CD4-positive, alpha-beta T cell treated with Interleukin-4 for 1 hour (primary cell): ENCODE measurements at regions not wholly inside any gene's neighbourhood (a gene's known extent, or its start where the extent isn't known, plus 50 kb on each side); places are given as distances from the start of the nearest gene placed in this dataset.
"Not testable (repeated sequence)": the region's sequence is repeated elsewhere in the genome, so short reads cannot be mapped to it uniquely, and the experiment has no call there.

Experiments
- DNase-seq, 2 donors: peaks; one replicate each; pipeline ENCODE4 v3.0.0-alpha.2; 2020 to 2022

DNA sequence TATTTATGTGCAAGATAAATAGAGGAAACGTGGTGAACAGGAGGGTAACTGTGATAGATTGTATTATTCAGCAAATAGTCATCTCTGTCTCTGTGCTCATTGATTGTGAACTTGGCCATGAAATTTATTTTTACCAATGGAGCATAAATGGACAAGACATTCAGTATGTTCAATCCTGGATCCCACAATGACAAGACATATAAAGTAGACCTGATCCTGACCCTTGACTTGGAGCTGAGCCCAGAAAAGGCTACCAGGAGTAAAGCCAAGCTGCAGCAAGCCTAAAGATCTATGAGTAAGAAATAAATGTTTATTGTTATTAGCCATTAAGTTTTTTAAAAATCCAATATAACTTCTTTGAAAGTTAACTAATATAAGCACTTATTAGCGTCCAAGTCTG is 531.2 kb downstream of the PIK3C3 start:
- DNase-seq = no peak

DNA sequence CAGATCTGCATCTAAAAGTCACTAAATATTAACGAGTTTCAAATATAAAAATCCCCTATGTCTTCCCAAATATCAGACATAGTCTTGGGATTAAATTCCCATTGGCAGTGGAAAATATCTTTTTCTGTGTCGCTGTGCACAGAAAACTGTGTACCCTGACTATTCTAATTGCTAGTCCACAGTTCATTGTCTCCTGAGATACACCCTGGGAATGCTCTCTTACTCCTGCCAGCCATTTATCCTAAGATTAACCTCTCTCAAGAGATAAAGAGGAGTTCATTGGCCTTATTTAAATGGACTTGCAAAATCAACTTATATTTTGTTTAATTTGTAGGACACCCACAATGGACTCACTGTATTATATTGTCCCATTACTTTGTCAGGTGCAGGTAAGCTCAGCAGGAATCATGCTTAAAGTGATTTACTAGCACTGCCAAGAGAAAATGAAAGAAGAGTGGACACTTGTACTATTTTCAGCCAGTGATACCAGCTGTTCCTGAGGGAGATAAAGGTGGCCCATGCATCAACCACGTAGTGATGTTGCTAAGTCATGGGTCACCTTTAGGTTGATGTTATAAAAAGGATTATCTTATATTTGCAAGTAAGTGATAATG is 553.8 kb downstream of the PIK3C3 start:
- DNase-seq = no peak

DNA sequence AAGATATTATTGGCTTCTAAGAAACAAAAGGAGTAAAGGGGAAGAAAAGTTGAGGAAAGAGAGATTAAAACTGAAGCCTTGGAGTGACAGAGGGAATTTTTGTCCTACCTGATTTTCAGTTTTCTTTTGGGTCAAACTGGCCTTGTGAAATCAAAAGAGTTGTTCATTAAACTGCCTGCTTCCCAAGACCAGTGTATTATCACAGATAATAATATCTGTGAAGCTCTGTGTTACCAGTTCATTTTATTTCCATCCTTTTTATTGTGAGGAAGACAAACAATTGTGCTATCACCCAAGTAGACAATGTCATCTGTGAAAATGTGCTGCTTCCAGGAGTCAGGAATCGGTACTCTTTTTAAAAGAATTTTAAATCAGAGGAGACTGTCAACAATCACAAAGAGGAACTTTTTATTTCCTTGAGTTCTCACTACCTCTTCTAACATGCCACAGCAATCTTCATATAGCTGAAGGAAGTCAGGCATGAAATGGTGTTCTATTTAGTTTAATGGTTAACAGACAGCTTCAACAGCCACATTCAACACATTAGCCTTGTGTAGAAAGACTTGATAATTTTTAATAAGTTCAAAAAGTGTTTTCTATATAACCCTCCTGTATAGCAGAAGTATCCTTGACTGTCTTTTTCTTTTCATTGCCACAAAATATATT is 554.8 kb downstream of the PIK3C3 start:
- DNase-seq = no peak

DNA sequence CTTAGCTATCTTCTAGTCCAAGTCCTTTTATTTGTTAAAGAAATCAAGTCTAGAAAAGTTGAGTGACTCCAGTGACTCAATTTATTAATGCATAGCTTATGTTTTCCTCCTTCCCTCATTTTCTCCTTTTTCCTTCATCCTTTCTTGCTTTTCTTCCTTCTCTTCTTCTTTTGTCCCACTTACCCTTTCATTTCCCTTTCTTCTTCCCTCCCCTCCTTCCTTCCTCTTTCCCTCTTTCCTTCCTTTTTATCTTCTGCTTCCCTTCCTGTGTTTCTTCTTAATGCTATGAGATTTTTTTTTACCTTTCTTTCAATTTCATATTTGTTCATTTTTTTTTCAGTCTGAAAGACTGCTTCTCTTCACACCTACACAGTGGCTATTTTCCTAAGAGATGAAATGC is 555.5 kb downstream of the PIK3C3 start:
- no peak for DNase-seq

DNA sequence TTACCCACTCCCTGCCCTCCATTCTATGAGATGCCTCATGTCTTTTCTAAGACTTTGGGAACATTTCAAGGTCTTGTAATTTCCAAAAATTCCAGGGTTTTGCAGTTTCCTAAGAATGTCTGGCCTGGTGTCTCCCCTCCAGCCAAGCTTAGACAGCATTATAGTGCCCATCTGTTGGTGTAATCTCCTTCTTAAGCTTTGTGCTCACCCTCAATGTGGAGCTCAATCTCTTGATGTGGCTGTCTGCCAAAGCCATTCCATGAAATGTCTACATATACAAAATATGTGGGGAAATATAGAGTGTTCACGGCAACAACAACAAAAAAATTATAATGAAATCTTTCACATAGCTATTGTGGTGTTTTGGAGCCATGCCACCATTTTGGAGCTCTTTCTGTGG is 558.4 kb downstream of the PIK3C3 start:
- DNase-seq = no peak

DNA sequence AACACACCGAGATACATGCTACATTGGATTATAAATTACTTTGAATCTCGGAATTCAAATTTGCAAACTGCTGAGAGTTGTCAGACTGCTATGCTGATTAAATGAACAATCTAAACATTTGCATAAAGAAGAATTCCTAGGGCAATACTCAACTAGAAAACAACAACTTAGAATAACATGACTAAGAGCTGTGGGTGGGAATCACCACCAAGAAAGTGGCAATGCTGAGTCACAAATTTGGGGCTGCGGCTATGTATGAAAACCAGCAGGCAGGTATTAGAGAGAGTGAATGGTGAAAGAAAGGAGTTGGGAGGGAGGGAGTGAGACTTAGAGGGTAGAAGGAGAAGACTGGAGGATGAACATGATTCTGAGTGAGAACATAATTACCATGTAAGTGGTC is 559.5 kb downstream of the PIK3C3 start:
- DNase-seq = no peak

DNA sequence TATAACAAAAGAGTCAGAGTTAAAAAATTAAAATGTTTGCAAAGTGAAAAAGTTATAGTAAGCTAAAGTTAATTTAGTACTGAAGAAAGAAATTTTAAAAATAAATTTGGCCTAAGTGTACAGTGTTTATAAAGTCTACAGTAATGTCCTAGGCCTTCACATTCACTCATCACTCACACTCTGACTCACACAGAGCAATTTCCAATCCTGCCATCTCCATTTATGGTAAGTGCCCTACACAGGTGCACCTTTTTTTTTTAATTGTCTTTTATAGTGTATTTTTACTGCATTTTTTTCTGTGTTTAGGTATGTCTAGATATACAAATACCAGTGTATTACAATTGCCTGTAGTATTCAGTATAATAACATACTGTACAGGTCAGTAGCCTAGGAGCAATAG is 562.9 kb downstream of the PIK3C3 start:
- no peak for DNase-seq

DNA sequence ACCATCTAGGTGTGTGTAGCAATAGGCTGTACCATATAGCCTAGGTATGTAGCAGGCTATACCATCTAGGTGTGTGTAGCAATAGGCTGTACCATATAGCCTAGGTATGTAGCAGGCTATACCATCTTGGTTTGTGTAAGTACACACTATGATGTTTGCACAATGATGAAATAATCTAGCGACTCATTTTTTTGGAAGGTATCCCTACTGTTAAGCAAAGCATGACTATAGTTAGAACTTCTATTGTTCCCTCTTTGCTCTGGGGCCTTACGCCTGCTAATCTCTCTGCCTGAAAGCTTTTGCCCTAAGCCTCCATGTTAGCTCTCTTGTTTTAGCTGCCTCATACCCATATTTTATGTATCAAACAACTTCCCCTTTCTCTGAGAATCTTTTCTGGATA is 563.3 kb downstream of the PIK3C3 start:
- not testable (repeated sequence) for DNase-seq

DNA sequence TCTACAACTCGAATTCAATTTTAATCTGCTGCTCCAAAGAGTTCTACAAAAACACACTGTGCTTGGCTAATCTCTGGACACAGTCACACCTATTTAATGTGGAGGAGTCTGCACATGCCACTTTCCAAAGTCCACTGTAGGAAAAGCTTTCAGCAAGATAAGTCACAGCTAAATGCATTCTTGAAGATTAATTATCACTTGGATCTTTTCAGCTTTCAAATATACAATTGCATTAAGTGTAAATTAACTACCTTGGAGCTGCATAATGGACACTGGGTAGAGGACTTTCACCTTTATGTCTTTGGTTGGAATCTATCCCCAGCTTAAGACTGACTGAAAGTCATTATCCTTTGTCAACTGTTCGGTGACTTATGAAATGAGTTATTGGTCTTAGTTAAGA is 565.1 kb downstream of the PIK3C3 start:
- DNase-seq = no peak

DNA sequence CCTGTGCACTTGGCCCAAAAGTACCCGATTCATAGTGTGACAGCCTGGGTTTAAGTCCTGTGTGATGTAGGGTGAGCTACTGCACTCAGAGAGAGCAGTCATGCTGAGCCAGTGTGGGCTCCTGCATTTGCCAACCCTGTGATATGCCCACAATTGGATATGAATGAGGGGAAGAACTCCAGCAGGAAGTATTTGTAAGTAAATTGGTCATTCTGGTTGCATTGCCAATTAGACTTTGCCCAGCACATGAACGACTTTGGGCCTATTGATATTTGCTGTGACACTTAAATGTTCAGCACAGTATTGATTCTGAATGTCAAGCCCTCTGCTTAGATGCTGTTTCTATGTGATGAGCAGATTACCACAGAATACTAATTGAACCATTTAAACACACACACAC is 570.9 kb downstream of the PIK3C3 start:
- DNase-seq = no peak

DNA sequence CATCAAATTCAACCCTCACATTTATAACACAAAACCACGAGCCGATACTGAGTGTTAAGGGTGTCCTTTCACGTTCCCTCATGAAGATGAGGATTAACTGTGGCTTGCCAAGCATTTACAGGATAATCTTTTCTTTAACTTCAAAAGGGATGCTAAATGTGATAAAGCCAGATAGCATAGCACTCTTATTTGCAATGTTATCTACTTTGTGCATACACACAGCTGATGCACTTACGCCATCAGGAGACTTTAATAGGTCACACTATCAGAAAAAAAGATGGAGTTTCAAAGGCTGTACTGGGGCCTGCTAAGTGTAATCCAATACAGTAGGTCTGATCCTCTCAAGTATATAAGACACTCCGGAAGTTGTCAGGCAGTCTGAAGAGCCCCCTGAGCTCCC is 572.7 kb downstream of the PIK3C3 start:
- DNase-seq = no peak

DNA sequence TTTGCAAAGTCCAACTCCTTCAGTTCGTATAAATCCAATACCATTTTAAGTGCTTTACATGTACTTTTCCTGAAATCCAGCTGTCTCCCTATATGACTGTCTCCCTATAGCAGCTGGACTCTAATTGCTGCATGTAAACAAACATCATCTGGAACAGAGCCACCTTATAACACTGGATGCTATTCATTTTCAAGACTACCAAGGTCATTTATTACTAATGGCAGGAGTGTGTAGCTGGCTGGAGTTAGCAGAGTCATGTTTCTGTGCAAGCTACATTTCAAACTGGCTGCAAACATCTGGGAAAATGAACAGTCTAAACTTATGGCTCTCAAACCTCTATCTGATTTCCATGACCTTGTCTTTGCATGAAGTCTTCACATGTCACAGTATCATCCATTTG is 575.2 kb downstream of the PIK3C3 start:
- no peak for DNase-seq

DNA sequence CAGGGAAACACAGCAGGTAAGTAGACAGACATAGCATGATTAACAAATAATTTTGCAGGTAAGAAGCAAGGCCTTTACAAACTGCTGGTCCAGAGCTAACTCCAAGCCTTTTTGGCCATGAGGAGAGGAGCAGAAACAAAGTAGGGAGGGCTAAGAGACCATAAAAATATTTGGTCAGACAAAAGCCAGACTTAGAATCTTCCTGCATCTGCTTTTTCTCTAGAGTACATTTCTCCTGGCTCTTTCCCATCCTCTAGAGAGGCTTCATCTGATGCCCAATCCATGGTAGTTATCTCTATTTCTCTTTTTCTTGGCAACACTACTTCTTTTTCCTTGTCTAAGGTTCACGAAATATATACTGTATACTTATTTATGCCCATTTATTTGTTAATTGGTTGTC is 577.1 kb downstream of the PIK3C3 start:
- DNase-seq = no peak

DNA sequence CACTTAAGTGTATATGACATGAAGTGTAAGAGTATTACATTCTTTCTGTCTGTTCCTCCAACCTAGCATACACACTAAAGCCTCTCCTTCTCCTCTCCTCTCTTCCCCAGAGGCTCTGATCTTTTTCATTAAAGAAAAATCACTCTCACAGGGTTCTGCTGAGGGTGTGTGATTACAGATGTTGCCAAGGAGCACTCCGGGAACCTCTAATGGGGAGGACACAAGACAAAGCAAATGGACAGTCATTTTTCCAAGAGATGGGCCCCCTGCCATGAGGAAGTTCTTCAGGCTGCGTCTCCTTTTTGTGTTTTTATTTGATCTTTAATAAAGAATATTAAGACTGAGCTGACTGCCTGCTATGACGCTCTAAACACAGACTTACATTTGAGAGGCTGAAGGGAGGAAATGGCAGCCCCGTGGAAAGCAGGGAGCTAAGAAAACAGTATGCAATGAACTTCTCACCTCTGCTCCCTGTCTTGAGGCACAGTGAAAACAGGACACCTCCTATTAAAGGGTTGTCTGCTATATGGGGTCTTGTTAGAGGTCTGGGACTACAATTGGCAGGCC is 578.1 kb downstream of the PIK3C3 start:
- DNase-seq = no peak

DNA sequence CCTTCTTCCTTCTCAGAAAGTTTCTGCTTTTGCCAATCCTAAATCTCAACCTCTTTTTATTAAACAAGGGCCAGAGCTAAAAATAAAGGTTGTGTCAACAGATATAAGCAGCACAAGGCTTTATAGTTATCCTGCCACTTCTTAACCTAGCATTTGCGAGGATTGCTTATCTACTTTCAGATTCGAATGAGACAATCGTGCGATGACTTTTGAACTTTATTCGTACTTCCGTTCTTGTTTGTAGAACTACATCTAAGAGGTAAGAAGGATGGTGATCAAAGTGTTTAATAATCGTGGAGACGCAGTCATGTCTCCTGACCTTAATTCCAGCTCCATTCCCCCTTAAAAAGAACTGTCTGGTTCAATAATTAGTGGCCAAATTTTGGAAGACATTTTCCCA is 578.6 kb downstream of the PIK3C3 start:
- DNase-seq = no peak

DNA sequence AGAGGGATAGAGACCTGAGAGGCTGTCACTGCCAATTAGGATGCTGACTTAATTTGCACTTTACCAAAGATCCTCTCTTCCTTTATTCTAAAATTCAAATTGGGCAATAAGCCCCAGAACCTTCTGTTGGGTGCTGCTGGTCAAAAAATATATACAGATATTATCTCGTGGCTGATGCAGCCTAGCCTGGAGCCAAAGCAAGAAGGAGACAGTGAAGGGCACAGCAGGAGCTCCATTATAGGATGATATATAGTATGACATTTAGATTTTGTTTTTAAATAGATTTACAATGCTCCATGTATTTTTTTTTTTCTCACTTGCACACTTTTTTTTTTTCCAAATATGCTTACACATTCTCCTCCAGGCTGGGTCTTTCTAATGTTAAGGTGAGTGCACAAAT is 579.3 kb downstream of the PIK3C3 start:
- no peak for DNase-seq

DNA sequence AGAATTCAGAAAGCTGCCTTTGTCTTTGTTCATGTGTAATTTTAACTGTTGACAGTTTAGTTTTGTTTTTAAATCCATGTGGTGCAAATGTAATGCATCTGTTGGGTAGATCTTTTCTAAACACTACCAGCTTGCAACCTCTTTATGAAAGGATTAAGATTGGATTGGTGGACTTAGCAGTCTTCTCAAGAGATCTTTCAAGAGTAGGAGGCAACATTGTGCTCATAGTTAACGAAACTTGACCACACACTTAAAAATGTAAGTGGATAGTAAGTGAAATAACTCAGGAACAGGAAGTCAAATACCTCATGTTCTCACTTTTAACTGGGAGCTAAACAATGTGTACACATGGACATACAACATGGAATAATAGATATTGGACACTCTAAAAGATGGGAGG is 579.0 kb downstream of the RIT2 start:
- no peak for DNase-seq

DNA sequence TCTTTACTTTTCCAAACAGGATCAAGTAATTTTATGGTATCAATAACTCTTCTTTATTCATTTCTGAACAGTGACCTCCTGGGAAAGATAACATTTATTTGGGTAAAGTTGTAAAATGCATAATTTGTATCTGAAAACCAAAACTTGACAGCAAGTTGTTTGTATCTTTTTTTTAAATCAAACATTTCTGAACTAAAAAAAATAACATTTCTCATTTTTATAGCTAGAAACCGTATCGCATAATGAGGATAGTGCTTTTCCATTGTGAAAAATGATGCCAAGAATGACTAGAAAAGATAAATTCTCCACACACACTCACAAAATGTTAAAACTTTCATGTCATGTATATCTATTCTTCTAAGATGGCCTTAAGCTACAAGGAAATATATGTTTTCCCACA is 578.2 kb downstream of the RIT2 start:
- DNase-seq = no peak

DNA sequence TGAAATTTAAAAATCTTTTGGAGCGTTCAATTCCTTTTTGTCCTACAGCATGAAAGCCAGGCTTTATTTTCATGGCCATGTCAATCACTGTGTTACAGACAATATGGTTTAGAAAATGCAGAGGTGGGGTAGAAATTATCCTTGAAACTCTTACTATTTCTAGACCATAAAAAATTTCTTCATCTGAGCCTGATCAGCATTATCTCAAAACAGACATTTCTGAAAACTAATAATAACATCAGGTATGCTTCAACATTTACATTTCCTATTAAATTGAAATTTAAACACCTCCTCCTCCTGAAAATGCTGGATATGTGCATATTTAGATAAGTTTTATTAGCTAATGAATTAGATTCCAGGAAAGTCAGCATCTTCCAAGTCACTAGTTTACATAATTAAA is 570.6 kb downstream of the RIT2 start:
- DNase-seq = no peak

DNA sequence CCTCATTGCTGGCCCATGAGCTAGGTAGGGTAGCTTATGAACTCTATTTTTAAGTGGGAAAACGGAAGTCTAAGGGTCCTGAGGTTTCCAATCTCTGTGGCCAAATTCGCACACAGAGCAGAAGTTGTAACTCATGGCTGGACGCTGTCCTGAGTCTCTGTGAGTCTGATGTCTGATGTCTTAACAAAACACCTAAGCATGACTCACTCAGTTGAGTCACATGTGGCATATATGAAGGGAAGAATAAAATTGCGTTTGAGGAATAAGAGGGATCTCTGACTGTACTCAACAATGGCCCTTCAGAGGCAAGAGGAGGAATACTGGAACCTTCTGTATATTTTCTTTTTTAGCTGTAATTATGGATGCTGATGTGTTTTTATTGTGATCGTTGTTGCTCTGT is 569.7 kb downstream of the RIT2 start:
- no peak for DNase-seq

DNA sequence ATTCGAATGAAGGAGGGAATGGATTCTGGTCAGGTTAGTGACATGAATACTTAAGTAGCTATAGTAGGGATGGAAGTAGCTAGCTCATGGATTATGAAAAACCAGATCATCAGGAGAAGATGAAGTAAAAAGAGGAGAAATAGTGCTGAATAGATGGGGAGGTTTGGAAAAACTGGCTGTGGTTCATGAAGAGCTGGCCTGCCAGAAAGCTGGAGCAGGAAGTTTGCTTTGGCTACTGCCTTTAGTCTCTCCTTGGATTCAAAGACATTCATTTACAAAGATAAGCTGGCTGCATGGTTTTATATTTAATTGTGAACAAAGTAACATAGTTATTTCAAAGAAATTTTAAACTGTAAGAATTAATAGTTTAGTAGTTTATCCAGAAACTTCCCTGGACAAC is 567.0 kb downstream of the RIT2 start:
- DNase-seq = no peak

DNA sequence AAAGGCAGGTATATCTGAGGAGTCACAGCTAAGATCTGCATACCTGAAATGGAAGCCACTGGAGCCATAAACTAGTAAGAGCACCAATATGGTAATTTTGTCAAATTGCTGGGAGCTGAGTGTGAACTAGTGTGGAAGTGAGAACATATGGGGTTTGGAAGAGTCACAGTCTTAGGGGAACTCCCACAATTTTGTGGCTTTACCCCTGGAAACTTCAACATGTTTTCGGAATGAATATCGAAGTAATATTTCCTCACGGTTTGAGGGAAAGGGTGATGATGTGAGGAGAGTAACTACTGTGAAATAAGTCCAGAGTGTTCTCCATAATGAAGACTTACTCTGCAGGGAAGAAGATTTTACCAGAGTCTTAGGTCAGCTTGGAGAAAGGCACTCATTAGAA is 565.9 kb downstream of the RIT2 start:
- DNase-seq = no peak

DNA sequence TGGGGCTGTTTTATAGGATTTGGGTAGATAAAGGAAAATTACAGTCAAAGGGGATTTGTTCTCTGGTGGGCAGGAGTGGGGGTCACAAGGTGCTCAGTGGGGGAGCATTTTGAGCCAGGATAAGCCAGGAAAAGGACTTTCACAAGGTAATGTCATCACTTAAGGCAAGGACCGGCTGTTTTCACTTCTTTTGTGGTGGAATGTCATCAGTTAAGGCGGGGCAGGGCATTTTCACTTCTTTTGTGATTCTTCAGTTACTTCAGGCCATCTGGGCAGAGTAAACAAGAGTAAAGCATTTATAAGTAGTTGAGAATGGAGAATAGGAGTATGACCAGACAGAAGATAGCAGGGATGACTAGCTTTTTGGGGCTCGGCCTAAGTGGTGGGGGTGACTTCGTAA is 562.9 kb downstream of the RIT2 start:
- DNase-seq = not testable (repeated sequence)

DNA sequence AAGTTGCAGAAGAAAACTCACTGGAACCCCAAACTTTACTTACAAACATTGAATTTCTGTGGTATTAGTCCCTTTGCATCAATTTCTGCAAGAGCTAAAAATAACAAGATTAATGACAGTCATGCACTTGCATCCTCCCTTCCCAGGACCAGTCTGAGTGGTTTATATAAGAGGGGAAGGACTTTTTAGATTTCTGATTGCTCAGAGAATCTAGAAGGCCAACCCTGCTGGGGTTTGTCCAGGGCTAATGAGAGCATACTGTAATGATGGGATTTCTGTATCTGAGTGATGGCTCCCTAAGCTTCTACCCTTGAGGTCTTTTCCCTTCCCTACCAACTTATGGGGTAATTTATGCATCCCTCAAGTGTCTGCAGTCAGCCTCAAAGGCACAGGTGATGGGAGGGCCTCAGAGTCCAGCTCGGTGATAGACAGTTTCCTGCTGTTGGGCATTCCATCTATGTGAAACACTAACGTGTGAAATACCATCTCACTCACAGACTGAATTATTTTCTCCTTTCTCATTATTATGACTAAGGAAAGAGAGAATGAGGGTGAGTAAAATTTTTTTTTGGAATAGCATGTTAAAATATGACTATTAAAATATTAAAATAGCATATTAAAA is 556.3 kb downstream of the RIT2 start:
- DNase-seq = no peak

DNA sequence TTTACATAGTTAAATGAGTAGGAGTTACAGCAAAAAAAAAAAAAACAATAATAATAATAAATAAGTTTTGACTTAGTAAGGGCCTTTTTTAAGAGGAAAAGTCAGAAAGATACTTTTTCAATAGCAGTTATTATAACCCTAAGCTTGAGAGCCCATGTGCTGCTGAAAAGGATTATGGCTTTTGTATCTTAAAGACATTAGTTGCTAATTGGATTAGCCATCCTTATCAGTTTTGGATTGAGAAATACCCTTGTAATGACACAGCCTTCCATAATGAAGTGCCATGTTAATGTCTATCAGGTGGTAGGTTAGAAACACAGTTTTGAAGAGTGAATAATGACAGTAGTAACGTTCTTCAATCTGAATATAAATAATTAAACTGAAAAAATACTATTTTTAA is 554.0 kb downstream of the RIT2 start:
- no peak for DNase-seq
